Embryonic facial prominence (tissue), 1 donor: ENCODE measurements at regions not wholly inside any gene's neighbourhood (a gene's known extent, or its start where the extent isn't known, plus 50 kb on each side); places are given as distances from the start of the nearest gene placed in this dataset.

Experiments used
- DNase-seq: peaks from one replicate; pipeline ENCODE4 v3.0.0-alpha.2; 2016; ENCODE audit errors: extremely low spot score

- DNase-seq = no peak
Observed at GRCh38 chr3:59698091-59698490, 648.3 kb upstream of the CFAP20DC start.

DNA sequence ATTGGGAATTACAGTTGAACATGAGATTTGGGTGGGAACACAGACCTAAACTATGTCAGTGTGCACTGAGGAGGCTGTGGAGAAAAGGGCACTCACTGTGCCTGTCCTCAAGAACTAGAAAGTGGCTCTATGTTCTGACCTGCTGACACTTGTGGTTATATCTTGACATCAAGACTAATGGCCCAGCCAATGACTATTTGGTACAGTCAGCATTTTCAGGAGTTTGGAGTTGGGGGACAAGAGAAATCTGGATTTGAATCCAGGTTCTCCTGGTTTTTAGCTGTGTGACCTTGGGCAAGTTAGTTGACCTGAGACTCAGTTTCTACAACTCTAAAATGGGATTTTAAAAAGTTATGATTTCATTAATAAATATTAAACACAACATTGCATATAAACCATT lies 647.0 kb upstream of the CFAP20DC start:
- DNase-seq = no peak

DNA sequence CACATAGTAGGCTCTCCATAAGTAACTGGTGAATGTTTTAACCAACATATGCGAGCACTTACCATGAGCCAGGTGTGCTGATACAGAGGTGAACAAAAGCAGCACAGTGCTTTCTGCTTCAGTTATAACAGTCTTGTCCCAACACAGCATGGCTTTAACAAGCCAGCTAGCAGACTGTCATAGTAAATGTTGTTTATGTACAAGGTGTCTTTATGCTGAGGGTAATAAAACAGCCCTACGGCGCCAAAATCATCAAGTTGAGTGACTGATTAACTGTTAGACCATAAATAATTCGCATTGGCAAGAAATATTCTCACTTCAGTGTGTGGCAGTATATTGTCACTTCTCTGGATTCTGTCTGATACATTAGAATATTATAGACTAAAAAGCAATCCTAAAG lies 646.0 kb upstream of the CFAP20DC start:
- DNase-seq = no peak

DNA sequence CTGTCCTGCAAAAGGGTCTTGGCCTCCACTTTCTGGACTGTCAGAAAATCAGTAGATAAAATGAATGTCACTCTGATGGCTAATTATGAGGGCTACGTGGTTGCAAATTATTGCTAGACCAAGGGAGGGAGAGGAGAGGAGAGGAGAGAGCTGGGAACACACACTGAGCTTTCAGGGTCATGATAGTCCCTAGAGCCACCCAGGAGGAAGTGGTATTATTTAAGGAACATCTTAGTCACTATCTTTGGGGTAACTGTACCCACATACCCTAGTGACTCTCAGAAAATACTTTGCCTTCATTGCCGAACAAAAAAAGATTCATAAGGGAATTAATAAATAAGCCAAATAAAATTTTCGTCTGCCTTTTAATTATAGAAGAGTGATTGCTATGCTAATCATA lies 642.3 kb upstream of the CFAP20DC start:
- no peak for DNase-seq

- no peak for DNase-seq
Observed at GRCh38 chr3:59690886-59691285, 641.1 kb upstream of the CFAP20DC start.

DNA sequence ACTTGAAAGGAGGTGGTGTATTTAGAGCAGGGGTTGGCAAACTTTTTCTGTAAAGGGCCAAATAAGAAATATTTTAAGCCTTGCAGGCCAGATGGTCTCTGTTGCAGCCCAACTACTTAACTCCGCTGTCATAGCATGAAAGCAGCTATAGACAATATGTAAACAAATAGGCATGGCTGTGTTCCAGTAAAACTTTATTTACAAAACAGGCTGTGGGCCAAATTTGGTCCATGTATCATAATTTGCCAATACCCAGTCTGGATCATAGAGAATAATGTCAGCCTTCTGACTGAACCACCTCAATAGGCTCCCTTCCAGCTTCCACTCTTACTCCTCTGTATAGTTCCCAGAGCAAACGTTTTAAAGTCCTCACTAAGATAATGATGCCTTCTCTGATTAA lies 638.8 kb upstream of the CFAP20DC start:
- no peak for DNase-seq

DNA sequence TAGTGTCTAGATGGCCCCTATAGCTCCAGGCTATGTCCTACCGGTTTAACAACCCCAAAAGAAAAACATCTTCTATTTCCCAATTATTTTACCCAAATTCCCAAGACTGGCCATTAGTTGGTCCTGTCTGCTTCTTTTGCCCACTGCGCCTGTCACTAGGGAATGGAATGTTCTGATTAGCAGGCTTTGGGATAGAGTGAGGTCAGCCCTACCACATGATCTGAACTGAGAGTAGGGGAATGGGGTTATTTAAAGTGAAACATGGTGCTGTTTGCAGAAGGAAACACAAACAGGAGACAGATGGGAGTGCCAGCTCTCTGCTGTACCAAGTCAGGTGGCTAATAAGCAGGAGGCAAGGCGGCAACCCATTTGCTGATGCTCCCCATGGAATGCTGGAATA lies 635.6 kb upstream of the CFAP20DC start:
- DNase-seq = no peak

GRCh38 chr3:59684766-59685165 lies 634.9 kb upstream of the CFAP20DC start:
- no peak for DNase-seq

DNA sequence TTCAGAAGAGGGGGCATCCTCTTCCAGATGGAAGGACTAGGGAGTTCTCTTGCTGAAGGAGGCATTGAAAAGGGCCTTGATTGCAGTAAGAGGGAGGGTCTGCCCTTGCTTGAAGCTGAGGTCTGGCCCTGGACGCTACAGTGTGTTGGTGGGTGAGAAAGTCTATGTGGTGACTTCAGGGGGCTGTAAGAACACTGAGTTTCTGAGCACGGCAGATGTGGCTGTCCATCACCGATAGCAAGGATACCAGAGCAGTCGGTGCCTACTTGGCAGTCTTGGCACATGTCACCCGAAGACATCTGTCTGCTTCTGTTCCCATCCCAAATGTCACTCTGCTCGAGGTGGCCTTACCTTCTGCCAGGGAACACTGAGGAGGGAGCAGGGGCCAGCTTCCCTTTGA lies 631.1 kb upstream of the CFAP20DC start:
- DNase-seq = no peak

DNA sequence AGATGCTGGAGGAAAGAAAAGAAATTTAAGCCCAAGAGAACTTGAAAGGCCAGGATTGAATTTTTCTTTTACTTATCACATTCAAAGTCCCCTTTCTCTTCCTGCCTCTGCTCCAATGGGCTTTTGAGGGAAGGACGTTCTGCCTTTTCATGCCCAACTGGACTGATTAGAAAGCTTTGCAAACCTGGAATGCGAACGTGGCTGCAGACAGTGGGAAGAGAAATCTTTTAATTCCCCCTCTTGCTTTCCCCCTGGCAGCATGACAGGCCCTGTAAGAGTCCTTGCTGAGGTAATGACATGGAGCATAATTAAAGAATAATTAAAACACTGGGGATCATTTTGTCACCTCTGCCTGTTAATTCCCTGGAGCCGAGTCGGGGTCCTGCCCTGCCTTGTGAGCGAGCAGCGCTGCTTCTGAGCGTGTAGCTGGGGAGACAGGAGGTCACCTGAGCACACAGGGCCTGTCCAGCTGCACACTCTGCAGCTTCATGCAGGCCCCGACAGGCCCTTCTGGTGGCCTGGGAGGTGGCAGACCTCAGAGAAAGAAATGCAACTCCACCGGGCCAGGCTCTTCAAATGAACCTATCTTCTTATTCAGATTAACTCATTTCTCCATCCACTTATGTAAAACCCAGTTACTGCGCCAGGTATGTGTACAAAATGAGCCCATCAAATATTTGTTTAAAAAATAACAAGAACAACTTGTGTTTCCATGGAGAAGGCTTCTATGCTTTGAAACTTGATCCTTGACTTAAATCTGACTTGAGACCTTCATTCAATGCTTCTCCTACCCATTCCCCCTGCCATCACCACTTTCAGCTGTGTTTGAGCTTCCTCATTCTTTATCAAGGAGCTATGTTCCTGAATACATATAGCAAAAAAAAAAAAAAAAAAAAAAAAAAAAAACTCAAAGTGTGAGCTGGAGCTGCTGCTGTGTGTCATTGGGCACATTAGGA lies 628.2 kb upstream of the CFAP20DC start:
- no peak for DNase-seq

DNA sequence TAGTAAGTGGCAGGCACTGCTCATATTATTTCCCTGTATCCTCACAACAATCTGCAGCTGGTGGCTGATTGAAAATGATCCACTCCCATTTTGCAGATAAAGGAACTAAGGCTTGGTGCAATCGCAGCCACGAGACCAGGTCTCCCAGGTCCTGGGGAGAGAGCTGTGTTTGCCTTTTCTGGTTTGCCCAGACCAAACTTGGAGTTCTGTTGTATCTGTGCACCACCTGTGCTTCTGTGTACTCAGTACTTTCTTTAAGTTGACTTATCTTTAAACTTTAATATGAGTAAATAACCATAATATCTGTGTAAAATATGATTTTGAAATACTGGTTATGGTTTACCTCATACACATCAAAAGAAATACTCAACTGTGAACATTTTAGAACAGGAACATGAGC lies 625.7 kb upstream of the CFAP20DC start:
- DNase-seq = no peak

DNA sequence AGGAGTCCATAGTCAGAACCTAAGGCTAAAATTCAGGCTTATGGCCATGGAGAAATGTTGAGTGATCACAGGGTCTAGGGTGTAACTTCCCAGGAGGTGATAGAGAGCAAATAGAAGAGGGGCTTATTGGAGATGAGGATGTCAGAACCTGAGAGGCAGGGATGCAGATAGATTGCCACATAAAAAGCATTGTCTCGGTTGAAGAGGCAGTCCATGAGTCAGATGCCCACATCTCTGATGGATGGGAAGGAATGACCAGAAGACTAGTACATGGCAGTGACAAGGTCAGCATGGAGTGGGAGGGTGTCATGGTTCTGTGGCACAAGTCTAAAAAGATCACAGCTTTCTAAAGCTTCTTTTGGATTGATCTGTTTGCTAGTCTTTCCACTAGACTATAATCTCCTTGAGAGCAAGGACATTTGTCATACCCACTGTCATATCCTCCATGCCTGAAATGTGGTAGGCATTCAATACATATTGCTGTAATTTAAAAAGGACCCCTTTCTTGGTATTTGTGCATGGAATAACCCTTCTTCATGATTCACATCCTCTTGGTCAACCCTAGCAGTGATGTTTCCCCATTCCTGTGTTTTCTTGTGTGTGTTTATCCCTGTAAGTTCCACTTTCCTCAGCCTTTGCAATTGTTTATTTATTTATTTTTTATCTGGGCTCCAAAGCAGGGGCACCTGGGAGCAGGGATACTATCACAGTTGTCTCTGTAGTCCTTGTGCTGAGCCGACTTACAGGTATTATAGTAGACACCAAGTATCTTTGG lies 613.4 kb upstream of the CFAP20DC start:
- DNase-seq = no peak

- no peak for DNase-seq
Observed at GRCh38 chr3:59660852-59661625, 611.2 kb upstream of the CFAP20DC start.

DNA sequence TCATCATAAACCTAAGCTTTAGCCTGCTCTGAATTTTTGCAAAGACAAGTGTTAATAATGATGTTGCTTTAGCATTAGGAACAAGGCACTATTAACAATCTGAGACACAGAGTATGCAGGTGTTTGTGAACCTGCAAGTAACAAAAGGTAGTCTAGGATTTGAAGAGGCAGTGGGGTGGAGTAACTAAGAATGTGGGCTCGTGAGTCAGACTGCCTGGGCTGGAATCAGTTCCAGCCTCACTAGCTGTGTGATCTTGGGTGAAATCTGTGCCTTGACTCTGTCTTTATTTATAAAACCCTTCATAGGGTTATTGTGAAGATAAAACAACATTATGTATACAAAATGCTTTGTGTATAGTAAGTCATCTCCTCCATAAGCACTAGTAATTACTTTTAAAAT lies 610.6 kb upstream of the CFAP20DC start:
- DNase-seq = no peak

DNA sequence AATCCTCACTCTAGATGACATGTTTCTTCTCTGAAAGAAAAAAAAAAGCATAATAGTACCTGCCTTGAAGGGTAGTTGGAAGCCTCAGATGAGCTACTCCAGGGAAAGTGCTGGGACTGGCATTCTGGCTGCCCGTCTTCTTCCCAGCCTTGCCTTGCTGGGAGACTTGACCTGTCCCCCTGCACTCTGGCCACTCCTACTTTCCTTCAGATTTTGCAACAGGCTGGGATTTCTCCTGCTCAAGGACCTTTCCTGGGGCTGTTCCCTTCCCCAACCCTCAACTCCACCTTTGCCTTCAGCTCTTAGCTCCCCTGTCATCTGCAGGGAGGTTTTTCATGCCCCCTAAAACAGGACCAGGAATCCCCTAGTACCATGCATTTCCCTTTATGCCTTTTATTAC lies 609.9 kb upstream of the CFAP20DC start:
- no peak for DNase-seq

GRCh38 chr3:59658866-59659265 lies 609.0 kb upstream of the CFAP20DC start:
- DNase-seq = no peak

DNA sequence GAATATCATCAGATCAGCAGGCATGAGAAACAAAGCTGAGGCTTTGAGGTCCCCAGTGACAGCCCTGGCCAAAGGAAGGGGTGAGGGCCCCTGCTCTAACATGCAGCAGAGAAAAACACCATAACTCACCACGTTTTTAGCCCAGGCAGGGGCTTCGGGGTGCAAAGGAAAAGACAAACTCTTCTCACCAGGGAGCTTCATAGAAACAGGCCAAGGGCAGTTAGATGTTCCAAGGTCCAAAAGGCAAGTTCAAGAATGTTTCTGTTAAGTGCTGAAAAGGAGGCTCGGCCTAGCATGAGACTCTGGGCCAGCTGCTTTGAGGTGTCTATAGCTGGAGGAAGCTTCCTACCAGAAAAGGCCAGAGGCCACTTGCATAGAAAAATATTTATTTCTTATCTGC lies 608.4 kb upstream of the CFAP20DC start:
- DNase-seq = no peak

DNA sequence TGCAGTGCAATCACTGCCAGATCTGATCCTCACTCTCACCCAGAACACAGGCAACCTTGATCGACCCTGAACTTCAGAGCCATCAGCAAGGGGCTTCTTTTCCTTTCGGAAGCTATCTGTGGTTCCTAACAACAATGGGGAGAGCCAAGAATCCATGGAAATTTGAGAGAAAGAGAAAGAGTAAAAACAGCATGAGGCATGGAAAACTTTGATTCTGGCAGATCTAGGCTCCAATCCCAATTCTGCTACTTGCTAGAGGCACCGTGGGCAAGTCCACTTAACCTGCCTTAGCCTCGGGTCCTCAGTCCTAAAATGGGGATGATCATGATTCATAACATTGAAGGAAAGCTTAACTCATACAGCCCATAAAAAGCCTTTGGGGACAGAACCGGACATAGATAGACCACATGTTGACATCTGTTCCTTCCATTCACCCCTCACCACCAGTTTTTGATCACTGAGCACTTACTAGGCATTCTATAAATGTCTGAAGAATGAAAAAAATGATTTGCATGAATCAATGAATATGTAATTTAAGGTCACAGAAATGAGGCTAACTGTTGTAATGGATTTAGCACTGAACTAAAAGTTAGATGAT lies 605.7 kb upstream of the CFAP20DC start:
- no peak for DNase-seq

DNA sequence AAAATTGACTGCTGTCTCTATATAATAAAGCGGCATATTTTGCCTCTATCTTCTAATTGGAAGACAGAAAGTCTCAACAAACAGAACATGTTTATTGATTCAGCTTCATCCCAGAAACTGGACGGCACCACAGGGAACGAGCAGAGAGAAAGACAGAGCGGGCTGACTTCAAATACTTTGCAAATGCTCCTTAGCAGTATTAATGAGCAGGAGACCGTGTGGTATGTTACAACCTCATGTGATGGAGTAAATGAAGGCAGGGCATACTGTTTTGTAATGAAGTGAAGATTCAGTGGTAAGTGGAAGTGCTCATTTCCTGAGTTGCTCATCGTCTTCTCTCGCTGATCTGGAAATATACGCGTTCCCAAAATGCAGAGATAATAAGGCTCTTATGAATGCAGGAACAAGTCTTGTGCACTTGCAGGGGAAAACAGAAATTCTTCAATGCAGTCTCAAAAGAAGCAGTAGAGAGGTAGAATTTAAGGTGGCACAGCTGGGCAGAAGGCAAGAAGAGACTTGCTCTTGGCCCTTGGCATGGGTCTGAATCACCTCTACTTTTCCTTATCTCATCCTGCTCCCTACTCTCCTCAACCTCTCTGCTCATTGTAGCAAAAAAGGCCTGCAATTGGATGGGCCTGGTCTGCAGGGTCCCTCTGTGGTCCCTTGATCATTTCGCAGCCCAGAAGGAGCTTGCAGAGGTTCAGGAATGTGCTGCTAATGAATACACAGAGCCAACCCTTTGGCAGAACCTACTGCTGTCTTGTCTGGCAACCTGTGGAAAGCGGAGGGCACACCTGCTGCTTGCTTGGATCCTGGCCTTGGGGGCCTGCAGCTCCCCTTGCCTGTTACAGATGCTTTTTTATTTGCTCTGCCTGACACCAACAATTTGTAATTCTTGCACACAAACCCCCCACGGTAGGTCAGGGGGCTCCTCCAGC lies 604.9 kb upstream of the CFAP20DC start:
- DNase-seq = no peak

DNA sequence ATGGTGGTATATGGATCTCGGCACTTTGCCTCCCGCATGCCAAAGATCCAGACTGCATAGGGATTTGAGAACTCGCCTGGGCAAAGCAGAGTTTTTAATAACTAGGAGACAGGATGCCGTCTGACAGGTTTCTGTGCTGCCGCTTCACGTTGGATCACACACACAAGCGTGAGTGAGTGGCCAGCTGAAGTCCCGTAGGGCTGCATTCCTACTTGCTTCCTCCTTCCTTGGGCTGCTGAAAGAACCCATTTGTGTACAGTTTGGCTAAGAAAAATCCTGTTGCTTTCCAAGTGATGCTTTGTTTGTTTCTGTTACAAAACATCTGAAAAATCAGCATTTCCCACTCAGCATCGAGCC lies 604.3 kb upstream of the CFAP20DC start:
- no peak for DNase-seq
